Gastrocnemius medialis (tissue), 4 donors: ENCODE measurements at regions not wholly inside any gene's neighbourhood (a gene's known extent, or its start where the extent isn't known, plus 50 kb on each side); places are given as distances from the start of the nearest gene placed in this dataset.

Experiments used
- ATAC-seq, 2 donors: fragments of 150-250 bp; one replicate each; pipeline ENCODE4 v1.9.1; 2016
- DNase-seq, 2 donors: peaks; one replicate each; pipeline ENCODE4 v3.0.0-alpha.2; 2019
- H3K27ac ChIP-seq, 4 donors: fragments of 200-600 bp; sonication (generic); 1 replicate in 1 of 4; 2 replicates in 3 of 4; pipeline ENCODE4 v1.5.1; 2016 to 2018; ENCODE audit warnings: mild to moderate bottlenecking in 2 of 4, moderate library complexity in 1 of 4
- H3K27me3 ChIP-seq, 3 donors: fragments of 200-600 bp; sonication (generic) in 2 of 3; 1 replicate in 1 of 3; 2 replicates in 2 of 3; pipeline versions ENCODE4 v1.5.1 to v1.6.0; 2016 to 2019; ENCODE audit warnings: mild to moderate bottlenecking in 1 of 3, moderate library complexity in 1 of 3
- H3K36me3 ChIP-seq, 2 donors: fragments of 200-600 bp; sonication (generic) in 1 of 2; one replicate each; pipeline ENCODE4 v1.5.1; 2017 to 2018
- H3K4me1 ChIP-seq, 2 donors: fragments of 200-600 bp; sonication (generic) in 1 of 2; one replicate each; pipeline ENCODE4 v1.5.1; 2016 to 2017; ENCODE audit warnings: mild to moderate bottlenecking in 2 of 2
- H3K4me3 ChIP-seq, 4 donors: fragments of 200-600 bp; sonication (generic) in 3 of 4; 1 replicate in 1 of 4; 2 replicates in 3 of 4; pipeline ENCODE4 v1.5.1; 2016 to 2019; ENCODE audit warnings: mild to moderate bottlenecking in 2 of 4
- H3K9me3 ChIP-seq, 3 donors: fragments of 200-600 bp; sonication (generic) in 2 of 3; 1 replicate in 1 of 3; 2 replicates in 2 of 3; pipeline ENCODE4 v1.5.1; 2016 to 2019
- CTCF ChIP-seq, 5 experiments: fragments of 450-650 bp in 3 of 5; fragments of 200-600 bp in 2 of 5; sonication (generic) in 2 of 5; IDR thresholded peaks in 4 of 5; conservative IDR thresholded peaks in 1 of 5; 1 replicate in 4 of 5; 2 replicates in 1 of 5; pipeline ENCODE4 v1.5.1; 2016 to 2019; ENCODE audit warnings: antibody characterized with exemption in 5 of 5, mild to moderate bottlenecking in 3 of 5, moderate library complexity in 3 of 5
- POLR2A ChIP-seq, 2 donors: fragments of 450-650 bp; IDR thresholded peaks; one replicate each; pipeline ENCODE4 v1.6.1; 2017; ENCODE audit warnings: antibody characterized with exemption in 2 of 2, mild to moderate bottlenecking in 2 of 2, moderate library complexity in 2 of 2
- in situ Hi-C, 4 donors: fragments of 200-750 bp; cut with MboI; loops; one replicate each; pipeline versions ENCODE4 v1.15.0 to v1.8.0; 2017; ENCODE audit warnings: low sequenced_read_pairs in 4 of 4
- intact Hi-C: fragments of 100-400 bp; cut with DNase I; formaldehyde crosslinking; loops from one replicate; pipeline ENCODE4 v1.15.1; 2023; ENCODE audit warnings: low total_unique reads

DNA sequence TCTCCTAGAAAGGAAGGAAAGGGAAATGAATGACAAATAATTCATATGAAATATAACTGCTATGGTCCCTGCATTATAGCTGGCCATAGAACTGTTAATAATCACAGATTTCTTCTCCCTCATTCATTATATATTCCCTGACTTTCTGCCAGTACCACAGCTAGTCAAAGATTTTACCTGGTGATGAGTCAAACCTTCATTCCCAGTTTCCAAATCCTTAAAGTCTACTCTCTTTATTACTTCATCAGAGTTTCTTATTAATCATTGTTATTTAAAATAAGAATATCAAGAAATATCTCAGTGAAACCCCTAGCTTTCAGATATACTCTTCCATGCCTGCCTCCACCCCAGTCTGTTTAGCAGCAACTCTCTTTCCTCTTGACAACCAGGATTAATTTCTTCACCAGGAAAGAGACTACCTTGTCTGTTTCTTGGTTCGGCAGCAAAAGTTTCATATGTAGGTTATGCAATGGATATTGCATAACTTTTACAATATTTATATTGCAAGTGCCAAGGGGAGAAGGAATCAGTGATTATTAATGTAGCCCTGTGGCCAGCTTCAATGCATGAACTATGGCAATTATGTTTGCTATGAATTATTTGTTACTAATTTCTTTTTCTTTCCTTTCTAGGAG is 533.8 kb downstream of the FBXO15 start:
- Histone ChIP-seq H3K4me1 (no peaks in the 10 kb centered on the region), H3K9me3 (no peaks in the 10 kb centered on the region), H3K4me3 (no peak overlapping the region), H3K36me3 (no peaks in the 10 kb centered on the region), H3K27me3 (no peaks in the 10 kb centered on the region), H3K27ac (no peak overlapping the region)
- no peak for ATAC-seq
- no peak for DNase-seq
- intact Hi-C loops (no loop called here), in situ Hi-C loops (no loop called here)
- TF ChIP-seq POLR2A (IDR thresholded peaks at IDR 0.05): no peak
- no peak for TF ChIP-seq CTCF (IDR thresholded peaks at IDR 0.05 in 4 of 5, conservative IDR thresholded peaks at IDR 0.05 in 1 of 5)

DNA sequence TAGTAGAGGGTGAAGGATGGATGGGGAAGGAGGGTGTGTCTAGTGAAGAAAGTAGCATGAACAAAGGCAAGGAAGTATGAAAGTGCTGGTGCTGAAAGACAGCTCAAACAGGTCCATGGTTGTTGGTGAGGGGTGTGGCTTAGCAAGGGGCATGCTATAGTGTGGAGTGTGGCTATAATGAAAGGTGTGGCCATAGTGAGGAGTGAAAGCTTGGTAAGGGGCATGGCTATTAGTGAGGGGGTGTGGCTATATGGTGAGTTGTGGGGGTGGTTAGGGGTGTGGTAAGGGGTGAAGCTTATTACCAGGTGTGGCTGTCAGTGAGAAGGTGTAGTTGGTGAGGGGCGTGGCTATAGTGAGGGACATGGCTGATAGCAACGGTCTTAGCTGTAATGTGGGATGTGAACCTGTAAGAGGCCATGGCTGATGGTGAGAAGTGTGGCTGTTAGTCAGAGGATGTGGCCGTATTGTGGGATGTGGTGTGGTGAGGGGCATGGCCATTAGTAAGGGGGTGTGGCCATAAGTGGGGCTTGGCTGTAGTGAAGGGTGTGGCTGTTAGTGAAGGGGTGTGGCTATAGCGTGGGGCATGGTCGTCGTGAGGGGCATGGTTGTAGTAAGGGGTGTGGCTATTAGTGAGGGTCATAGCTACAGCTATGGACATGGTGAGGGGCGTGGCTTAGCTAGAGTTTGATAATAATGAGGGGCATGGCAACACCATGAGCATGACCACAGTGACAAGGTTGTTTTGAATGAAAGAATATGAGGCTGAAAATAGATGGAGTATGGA is 549.6 kb downstream of the FBXO15 start:
- in situ Hi-C loops: no loop called here
- intact Hi-C loops: no loop called here
- no peaks in the 10 kb centered on the region for H3K36me3 ChIP-seq
- no peaks in the 10 kb centered on the region for H3K9me3 ChIP-seq
- DNase-seq (no peak), ATAC-seq (no peak)
- no peak overlapping the region for H3K27ac ChIP-seq
- no peaks in the 10 kb centered on the region for H3K27me3 ChIP-seq
- H3K4me1 ChIP-seq: no peaks in the 10 kb centered on the region
- H3K4me3 ChIP-seq: no peak overlapping the region
- TF ChIP-seq CTCF (IDR thresholded peaks at IDR 0.05 in 4 of 5, conservative IDR thresholded peaks at IDR 0.05 in 1 of 5) (no peak), POLR2A (IDR thresholded peaks at IDR 0.05) (no peak)

GRCh38 chr18:73594749-73595148 is 552.9 kb downstream of the FBXO15 start:
- Histone ChIP-seq H3K4me1 (no peaks in the 10 kb centered on the region), H3K27me3 (no peaks in the 10 kb centered on the region), H3K9me3 (no peaks in the 10 kb centered on the region), H3K4me3 (no peak overlapping the region), H3K36me3 (no peaks in the 10 kb centered on the region), H3K27ac (no peak overlapping the region)
- DNase-seq (no peak), ATAC-seq (no peak)
- in situ Hi-C loops (no loop called here), intact Hi-C loops (no loop called here)
- TF ChIP-seq CTCF (IDR thresholded peaks at IDR 0.05 in 4 of 5, conservative IDR thresholded peaks at IDR 0.05 in 1 of 5) (no peak), POLR2A (IDR thresholded peaks at IDR 0.05) (no peak)

- no peaks in the 10 kb centered on the region for H3K9me3 ChIP-seq
- intact Hi-C loops: no loop called here
- no peaks in the 10 kb centered on the region for H3K36me3 ChIP-seq
- DNase-seq (no peak), ATAC-seq (no peak)
- H3K4me3 ChIP-seq: no peak overlapping the region
- in situ Hi-C loops: no loop called here
- no peak for TF ChIP-seq POLR2A (IDR thresholded peaks at IDR 0.05)
- no peak for TF ChIP-seq CTCF (IDR thresholded peaks at IDR 0.05 in 4 of 5, conservative IDR thresholded peaks at IDR 0.05 in 1 of 5)
- H3K27me3 ChIP-seq: no peaks in the 10 kb centered on the region
- H3K27ac ChIP-seq: no peak overlapping the region
- H3K4me1 ChIP-seq: no peaks in the 10 kb centered on the region
Observed at GRCh38 chr18:73593207-73593606, 554.4 kb downstream of the FBXO15 start.
